Ishikawa (cell line): ENCODE measurements at regions not wholly inside any gene's neighbourhood (a gene's known extent, or its start where the extent isn't known, plus 50 kb on each side); places are given as distances from the start of the nearest gene placed in this dataset.

Experiments
- CEBPB ChIP-seq: IDR thresholded peaks from 2 replicates; pipeline ENCODE4 v1.6.1; 2012
- CREB1 ChIP-seq: IDR thresholded peaks from 2 replicates; pipeline ENCODE4 v1.6.1; 2012; ENCODE audit warnings: low read depth
- EGR1 ChIP-seq: IDR thresholded peaks from 2 replicates; pipeline ENCODE4 v1.6.1; 2012
- EP300 ChIP-seq: IDR thresholded peaks from 2 replicates; pipeline ENCODE4 v1.6.1; 2012; ENCODE audit warnings: borderline replicate concordance
- FOXM1 ChIP-seq: IDR thresholded peaks from 2 replicates; pipeline ENCODE4 v1.6.1; 2012; ENCODE audit warnings: low read depth, borderline replicate concordance
- NFIC ChIP-seq: IDR thresholded peaks from 2 replicates; pipeline ENCODE4 v1.6.1; 2012
- RAD21 ChIP-seq: IDR thresholded peaks from 2 replicates; pipeline ENCODE4 v1.6.1; 2012; ENCODE audit warnings: low read depth
- TAF1 ChIP-seq: IDR thresholded peaks from 2 replicates; pipeline ENCODE4 v1.6.1; 2012; ENCODE audit warnings: low read depth, mild to moderate bottlenecking
- TCF12 ChIP-seq: IDR thresholded peaks from 2 replicates; pipeline ENCODE4 v1.6.1; 2012; ENCODE audit warnings: low read depth
- TEAD4 ChIP-seq: IDR thresholded peaks from 2 replicates; pipeline ENCODE4 v1.6.1; 2012
- YY1 ChIP-seq: IDR thresholded peaks from 2 replicates; pipeline ENCODE4 v1.6.1; 2012; ENCODE audit warnings: low read depth
- ZBTB7A ChIP-seq: IDR thresholded peaks from 2 replicates; pipeline ENCODE4 v1.6.1; 2012; ENCODE audit warnings: low read depth
- TF ChIP-seq, protein P1 (sequence below): IDR thresholded peaks from 2 replicates; pipeline ENCODE4 v1.6.1; 2012
- TF ChIP-seq, protein P2 (sequence below): IDR thresholded peaks from 2 replicates; pipeline ENCODE4 v1.6.1; 2012; ENCODE audit warnings: low read depth, mild to moderate bottlenecking
- TF ChIP-seq, protein P3 (sequence below): IDR thresholded peaks from 2 replicates; pipeline ENCODE4 v1.6.1; 2012

DNA sequence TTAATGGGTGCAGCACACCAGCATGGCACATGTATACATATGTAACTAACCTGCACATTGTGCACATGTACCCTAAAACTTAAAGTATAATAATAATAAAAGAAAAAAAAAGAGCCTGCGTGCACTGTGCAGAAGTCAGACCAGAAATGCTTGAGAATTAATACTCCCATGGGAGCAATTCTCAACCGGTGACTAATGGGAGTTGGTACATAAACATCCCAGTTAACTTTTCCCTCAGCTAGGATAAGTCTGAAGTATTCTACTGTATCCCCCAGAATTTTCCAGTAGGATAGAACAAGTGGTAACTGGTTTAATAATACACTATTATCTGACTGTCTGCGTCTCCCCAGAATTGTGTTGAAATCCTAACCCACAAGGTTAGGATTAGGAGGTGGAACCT lies 113.6 kb upstream of the COL5A2 start:
- TF ChIP-seq TEAD4, result no peak
- TF ChIP-seq CEBPB, result no peak
- TF ChIP-seq RAD21, result no peak
- no peak for TF ChIP-seq YY1
- TF ChIP-seq, protein P1, sequence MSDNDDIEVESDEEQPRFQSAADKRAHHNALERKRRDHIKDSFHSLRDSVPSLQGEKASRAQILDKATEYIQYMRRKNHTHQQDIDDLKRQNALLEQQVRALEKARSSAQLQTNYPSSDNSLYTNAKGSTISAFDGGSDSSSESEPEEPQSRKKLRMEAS, result no peak
- no peak for TF ChIP-seq FOXM1
- no peak for TF ChIP-seq CREB1
- no peak for TF ChIP-seq NFIC

DNA sequence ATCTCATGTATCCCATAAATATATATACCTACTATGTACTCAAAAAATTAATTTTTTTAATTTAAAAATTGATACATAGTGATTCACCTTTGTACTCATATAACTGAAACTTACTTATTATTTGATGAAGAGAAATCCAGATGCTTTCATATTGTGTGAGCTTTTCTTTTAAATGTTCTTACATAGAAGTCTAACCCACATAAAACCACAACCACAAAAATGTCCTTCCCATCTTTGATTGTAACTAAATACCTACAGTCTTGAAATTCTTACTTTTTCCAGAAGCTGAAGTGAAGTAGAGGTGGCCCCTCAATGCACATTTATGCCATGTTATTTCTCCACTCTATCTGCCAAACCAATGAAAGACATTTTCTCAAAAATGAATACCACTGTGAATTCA lies 117.9 kb upstream of the COL5A2 start:
- TF ChIP-seq, protein P1, result no peak
- TF ChIP-seq NFIC (no peak), FOXM1 (no peak), YY1 (no peak), TEAD4 (no peak), TCF12 (no peak), EGR1 (no peak)

DNA sequence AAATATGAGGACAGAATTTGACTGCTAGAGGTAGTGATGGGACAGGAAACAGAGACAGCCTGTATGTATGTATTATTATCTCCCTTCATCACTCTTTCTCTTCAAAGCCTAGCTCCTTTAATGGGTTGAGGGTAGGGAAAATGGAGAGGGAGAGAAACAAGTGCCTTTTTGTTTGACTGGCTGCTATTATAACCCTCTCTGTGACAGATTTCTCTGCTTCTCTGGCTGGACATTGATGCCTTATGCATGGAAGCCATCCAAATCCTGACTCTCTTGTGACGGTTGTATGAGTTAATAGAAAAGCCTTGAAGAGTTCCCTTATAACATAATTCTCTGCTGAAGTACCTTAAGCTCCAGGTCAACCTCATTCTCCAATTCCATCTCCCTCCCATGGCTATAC lies 118.5 kb upstream of the COL5A2 start:
- TF ChIP-seq, protein P2, sequence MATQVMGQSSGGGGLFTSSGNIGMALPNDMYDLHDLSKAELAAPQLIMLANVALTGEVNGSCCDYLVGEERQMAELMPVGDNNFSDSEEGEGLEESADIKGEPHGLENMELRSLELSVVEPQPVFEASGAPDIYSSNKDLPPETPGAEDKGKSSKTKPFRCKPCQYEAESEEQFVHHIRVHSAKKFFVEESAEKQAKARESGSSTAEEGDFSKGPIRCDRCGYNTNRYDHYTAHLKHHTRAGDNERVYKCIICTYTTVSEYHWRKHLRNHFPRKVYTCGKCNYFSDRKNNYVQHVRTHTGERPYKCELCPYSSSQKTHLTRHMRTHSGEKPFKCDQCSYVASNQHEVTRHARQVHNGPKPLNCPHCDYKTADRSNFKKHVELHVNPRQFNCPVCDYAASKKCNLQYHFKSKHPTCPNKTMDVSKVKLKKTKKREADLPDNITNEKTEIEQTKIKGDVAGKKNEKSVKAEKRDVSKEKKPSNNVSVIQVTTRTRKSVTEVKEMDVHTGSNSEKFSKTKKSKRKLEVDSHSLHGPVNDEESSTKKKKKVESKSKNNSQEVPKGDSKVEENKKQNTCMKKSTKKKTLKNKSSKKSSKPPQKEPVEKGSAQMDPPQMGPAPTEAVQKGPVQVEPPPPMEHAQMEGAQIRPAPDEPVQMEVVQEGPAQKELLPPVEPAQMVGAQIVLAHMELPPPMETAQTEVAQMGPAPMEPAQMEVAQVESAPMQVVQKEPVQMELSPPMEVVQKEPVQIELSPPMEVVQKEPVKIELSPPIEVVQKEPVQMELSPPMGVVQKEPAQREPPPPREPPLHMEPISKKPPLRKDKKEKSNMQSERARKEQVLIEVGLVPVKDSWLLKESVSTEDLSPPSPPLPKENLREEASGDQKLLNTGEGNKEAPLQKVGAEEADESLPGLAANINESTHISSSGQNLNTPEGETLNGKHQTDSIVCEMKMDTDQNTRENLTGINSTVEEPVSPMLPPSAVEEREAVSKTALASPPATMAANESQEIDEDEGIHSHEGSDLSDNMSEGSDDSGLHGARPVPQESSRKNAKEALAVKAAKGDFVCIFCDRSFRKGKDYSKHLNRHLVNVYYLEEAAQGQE, result no peak

DNA sequence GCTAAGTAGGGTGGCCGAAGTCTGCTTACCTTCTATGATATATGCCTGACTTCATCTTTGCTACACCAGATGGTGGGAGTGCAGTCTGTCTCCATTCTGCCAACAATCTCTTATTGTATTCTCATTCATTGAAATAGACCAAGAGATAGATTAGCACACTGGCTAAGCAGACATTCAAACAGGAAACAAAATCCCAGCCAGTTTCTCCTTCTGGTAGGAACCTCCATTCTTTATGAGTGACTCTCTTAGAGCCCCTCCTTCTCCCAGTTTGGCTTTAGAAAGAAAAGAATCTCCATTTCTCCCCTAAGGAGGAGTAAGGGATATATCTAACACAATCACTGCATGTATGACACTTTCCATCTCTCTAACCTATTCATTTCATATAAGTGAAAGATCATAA lies 118.9 kb upstream of the COL5A2 start:
- TF ChIP-seq CEBPB (no peak), ZBTB7A (no peak), TEAD4 (no peak), YY1 (no peak), TCF12 (no peak), RAD21 (no peak)
- TF ChIP-seq, protein P2, result no peak

DNA sequence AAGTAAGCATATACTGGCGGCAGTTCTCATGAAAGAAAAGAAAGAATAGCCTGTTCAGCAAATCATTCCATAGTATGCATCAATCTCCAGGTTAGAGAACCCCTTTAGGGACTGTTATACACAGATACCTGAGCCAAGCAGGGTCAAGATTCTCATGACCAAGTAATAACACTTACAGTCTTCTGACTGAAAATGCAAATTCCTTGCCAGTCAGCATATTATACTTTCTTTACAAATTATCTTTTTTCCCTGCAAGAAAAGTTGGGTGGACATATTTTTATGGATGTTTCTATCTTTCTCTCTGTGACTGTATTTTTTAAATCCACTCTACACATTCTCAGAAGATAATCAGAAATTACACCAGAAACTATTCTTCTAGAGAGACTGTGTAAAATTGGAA lies 120.4 kb upstream of the COL5A2 start:
- TF ChIP-seq CEBPB (no peak), TEAD4 (no peak), TAF1 (no peak), CREB1 (no peak), EGR1 (no peak)
- TF ChIP-seq, protein P2, result no peak

DNA sequence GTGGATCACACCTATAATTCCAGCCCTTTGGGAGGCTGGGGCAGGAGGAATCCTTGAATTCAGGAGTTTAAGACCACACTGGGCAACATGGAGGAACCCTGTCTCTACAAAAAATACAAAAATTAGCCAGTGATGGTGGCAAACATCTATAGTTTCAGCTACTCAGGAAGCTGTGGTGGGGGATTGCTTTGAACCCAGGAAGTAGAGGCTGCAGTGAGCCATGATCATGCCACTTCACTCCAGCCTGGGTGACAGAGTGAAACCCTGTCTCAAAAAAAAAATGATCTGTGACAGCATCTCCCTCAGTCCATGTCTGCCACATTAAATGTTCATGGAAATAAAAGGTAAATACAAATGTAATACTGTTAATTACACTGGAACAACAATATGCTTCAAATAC lies 121.4 kb upstream of the COL5A2 start:
- no peak for TF ChIP-seq ZBTB7A
- TF ChIP-seq FOXM1, result no peak
- no peak for TF ChIP-seq RAD21
- no peak for TF ChIP-seq TAF1
- TF ChIP-seq EGR1, result no peak
- no peak for TF ChIP-seq TEAD4
- no peak for TF ChIP-seq EP300
- TF ChIP-seq YY1, result no peak
- TF ChIP-seq, protein P2, result no peak
- TF ChIP-seq CEBPB, result no peak
- TF ChIP-seq TCF12, result no peak
- TF ChIP-seq, protein P1, result no peak
- TF ChIP-seq CREB1, result no peak
- TF ChIP-seq, protein P3, sequence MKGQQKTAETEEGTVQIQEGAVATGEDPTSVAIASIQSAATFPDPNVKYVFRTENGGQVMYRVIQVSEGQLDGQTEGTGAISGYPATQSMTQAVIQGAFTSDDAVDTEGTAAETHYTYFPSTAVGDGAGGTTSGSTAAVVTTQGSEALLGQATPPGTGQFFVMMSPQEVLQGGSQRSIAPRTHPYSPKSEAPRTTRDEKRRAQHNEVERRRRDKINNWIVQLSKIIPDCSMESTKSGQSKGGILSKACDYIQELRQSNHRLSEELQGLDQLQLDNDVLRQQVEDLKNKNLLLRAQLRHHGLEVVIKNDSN, result no peak
- no peak for TF ChIP-seq NFIC
